Smooth muscle cell (in vitro differentiated cells): ENCODE measurements at regions not wholly inside any gene's neighbourhood (a gene's known extent, or its start where the extent isn't known, plus 50 kb on each side); places are given as distances from the start of the nearest gene placed in this dataset.

Source experiments
- DNase-seq: peaks from one replicate; lab custom pipeline; 2025; ENCODE audit not compliant: unreplicated experiment; lab: John Stamatoyannopoulos, UW
- H2AFZ ChIP-seq: fragments of 200-600 bp; sonication (generic); 2 replicates; pipeline ENCODE4 v1.6.0; 2016; ENCODE audit warnings: antibody characterized with exemption, low read depth, mild to moderate bottlenecking
- H3F3A ChIP-seq: fragments of 200-600 bp; sonication (generic); 2 replicates; pipeline ENCODE4 v1.6.0; 2017; ENCODE audit warnings: antibody characterized with exemption, low read depth
- H3K27ac ChIP-seq: fragments of 200-600 bp; sonication (generic); 2 replicates; pipeline ENCODE4 v1.5.1; 2016; ENCODE audit warnings: low read depth, mild to moderate bottlenecking
- H3K27me3 ChIP-seq: fragments of 200-600 bp; sonication (generic); 2 replicates; pipeline ENCODE4 v1.6.1; 2016; ENCODE audit warnings: low read depth, mild to moderate bottlenecking
- H3K36me3 ChIP-seq: fragments of 200-600 bp; sonication (generic); 2 replicates; pipeline ENCODE4 v1.5.1; 2016; ENCODE audit warnings: low read depth
- H3K4me1 ChIP-seq: fragments of 200-600 bp; sonication (generic); 2 replicates; pipeline ENCODE4 v1.5.1; 2016; ENCODE audit warnings: low read depth
- H3K4me2 ChIP-seq: fragments of 200-600 bp; sonication (generic); 2 replicates; pipeline ENCODE4 v1.6.0; 2016; ENCODE audit warnings: mild to moderate bottlenecking
- H3K4me3 ChIP-seq: fragments of 200-600 bp; sonication (generic); 2 replicates; pipeline ENCODE4 v1.5.1; 2016; ENCODE audit warnings: mild to moderate bottlenecking
- H3K79me2 ChIP-seq: fragments of 200-600 bp; sonication (generic); 2 replicates; pipeline ENCODE4 v1.6.0; 2016; ENCODE audit warnings: low read depth, mild to moderate bottlenecking
- H3K9ac ChIP-seq: fragments of 200-600 bp; sonication (generic); 2 replicates; pipeline ENCODE4 v1.6.0; 2016; ENCODE audit warnings: low read depth
- H3K9me3 ChIP-seq: fragments of 200-600 bp; sonication (generic); replicated peaks from 2 replicates; pipeline ENCODE4 v1.5.1; 2016; ENCODE audit warnings: low read depth
- H4K20me1 ChIP-seq: fragments of 200-600 bp; sonication (generic); 2 replicates; pipeline ENCODE4 v1.6.0; 2016; ENCODE audit warnings: low read depth
- CTCF ChIP-seq: fragments of 200-600 bp; sonication (generic); IDR thresholded peaks from 2 replicates; pipeline ENCODE4 v1.5.1; 2017; ENCODE audit warnings: borderline replicate concordance, mild to moderate bottlenecking, antibody characterized with exemption; ENCODE audit not compliant: insufficient read depth, poor library complexity, severe bottlenecking
- WGBS: methylation state at CpG from one replicate; pipeline ENCODE4 v1.1.7; 2016; ENCODE audit warnings: low lambda C conversion rate; 5-methylcytosine and 5-hydroxymethylcytosine counted together

DNA sequence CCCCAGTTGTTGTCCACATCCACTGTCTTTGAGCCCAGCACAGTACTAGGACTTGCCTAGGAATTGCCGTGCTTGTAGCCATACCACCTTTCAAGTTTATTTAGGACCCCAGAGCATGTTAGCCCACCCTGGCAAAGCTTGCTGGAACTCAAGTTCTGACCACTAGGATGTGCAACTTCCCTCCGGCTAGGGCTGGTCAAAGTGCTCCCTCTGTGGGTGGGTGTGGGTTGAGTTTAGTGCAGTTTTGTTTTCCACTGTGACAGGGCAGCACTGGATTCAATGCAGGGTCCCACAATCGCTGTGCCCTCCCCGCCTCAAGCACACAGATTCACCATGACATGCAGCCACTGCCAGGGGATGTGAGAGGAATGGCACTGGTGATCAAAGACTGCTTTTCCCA, 96.0 kb downstream of the RASGEF1B start:
- DNase-seq: no peak
- Histone ChIP-seq H3K4me3 (no peak overlapping the region), H3F3A (no peaks in the 10 kb centered on the region), H3K9me3 (no peaks in the 10 kb centered on the region), H2AFZ (no peak overlapping the region), H4K20me1 (no peaks in the 10 kb centered on the region), H3K27ac (no peak overlapping the region), H3K79me2 (no peaks in the 10 kb centered on the region), H3K9ac (no peak overlapping the region), H3K4me1 (no peaks in the 10 kb centered on the region), H3K4me2 (no peak overlapping the region), H3K36me3 (no peaks in the 10 kb centered on the region), H3K27me3 (no peaks in the 10 kb centered on the region)
- WGBS: 79% methylated on average over 4 of the region's 4 CpGs
- no peak for TF ChIP-seq CTCF

DNA sequence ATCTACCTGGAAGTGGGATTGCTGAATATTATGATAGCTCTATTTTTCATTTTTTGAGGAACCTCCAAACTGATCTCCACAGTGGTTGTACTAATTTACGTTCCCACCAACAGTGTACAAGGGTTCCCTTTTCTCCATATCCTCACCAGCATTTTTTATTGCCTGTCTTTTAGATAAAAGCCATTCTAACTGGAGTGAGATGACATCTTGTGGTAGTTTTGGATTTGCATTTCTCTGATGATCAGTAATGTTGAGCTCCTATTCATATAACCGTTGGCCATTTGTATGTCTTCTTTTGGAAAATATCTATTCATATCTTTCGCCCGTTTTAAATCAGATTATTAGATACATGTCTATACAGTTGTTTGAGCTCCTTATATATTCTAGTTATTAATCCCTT, 101.8 kb downstream of the RASGEF1B start:
- Histone ChIP-seq H4K20me1 (no peaks in the 10 kb centered on the region), H3K4me1 (no peaks in the 10 kb centered on the region), H3K79me2 (no peaks in the 10 kb centered on the region), H3K4me3 (no peak overlapping the region), H2AFZ (no peak overlapping the region), H3F3A (no peaks in the 10 kb centered on the region), H3K9me3 (no peaks in the 10 kb centered on the region), H3K4me2 (no peak overlapping the region), H3K9ac (no peak overlapping the region), H3K36me3 (no peaks in the 10 kb centered on the region), H3K27ac (no peak overlapping the region), H3K27me3 (no peaks in the 10 kb centered on the region)
- WGBS: 80% methylated on average over 4 of the region's 4 CpGs
- no peak for DNase-seq
- no peak for TF ChIP-seq CTCF

DNA sequence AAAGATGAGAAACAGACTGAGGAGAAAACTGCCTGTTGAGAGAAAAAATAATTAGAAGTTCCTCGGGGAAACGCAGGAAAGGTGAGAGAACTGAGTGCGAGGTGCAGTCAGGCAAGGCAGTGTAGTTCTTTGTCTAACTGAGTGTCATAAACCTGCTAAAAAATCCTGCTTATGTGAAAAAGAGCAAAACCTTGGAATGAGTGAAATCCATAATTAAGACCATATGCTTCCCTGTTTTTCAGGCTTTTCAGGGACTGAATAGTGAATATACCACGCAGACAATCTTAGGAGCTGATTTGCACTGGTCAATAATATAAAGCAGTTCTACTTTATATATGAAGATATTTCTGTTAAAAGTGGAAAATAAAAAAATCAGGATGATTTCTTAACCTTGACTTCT, 104.9 kb downstream of the RASGEF1B start:
- Histone ChIP-seq H2AFZ (no peak overlapping the region), H3K4me3 (no peak overlapping the region), H3K9ac (no peak overlapping the region), H3F3A (no peaks in the 10 kb centered on the region), H3K4me2 (no peak overlapping the region), H3K27me3 (no peaks in the 10 kb centered on the region), H3K9me3 (no peaks in the 10 kb centered on the region), H4K20me1 (no peaks in the 10 kb centered on the region), H3K79me2 (no peaks in the 10 kb centered on the region), H3K4me1 (no peaks in the 10 kb centered on the region), H3K27ac (no peak overlapping the region), H3K36me3 (no peaks in the 10 kb centered on the region)
- WGBS: 96% methylated on average over 4 of the region's 4 CpGs
- no peak for DNase-seq
- TF ChIP-seq CTCF: no peak

- H3K27me3 ChIP-seq: no peaks in the 10 kb centered on the region
- no peaks in the 10 kb centered on the region for H3K9me3 ChIP-seq
- no peaks in the 10 kb centered on the region for H3F3A ChIP-seq
- DNase-seq: no peak
- WGBS: 88% methylated on average over 3 of the region's 3 CpGs
- no peaks in the 10 kb centered on the region for H3K36me3 ChIP-seq
- H3K4me2 ChIP-seq: no peak overlapping the region
- no peak overlapping the region for H3K27ac ChIP-seq
- H3K79me2 ChIP-seq: no peaks in the 10 kb centered on the region
- no peak for TF ChIP-seq CTCF
- H3K9ac ChIP-seq: no peak overlapping the region
- no peak overlapping the region for H3K4me3 ChIP-seq
- no peaks in the 10 kb centered on the region for H4K20me1 ChIP-seq
- no peaks in the 10 kb centered on the region for H3K4me1 ChIP-seq
- H2AFZ ChIP-seq: no peak overlapping the region
These were observed 111.0 kb downstream of the RASGEF1B start for GRCh38 chr4:81360737-81361136.
